HL-60 (cell line): ENCODE measurements at regions not wholly inside any gene's neighbourhood (a gene's known extent, or its start where the extent isn't known, plus 50 kb on each side); places are given as distances from the start of the nearest gene placed in this dataset.

Experiments
- POLR2AphosphoS5 ChIP-seq: IDR thresholded peaks from 2 replicates; pipeline ENCODE4 v1.6.1; 2012; ENCODE audit warnings: low read depth
- SPI1 ChIP-seq: IDR thresholded peaks from 2 replicates; pipeline ENCODE4 v1.6.1; 2012; ENCODE audit warnings: low read depth, mild to moderate bottlenecking, borderline replicate concordance
- TF ChIP-seq, protein P1 (sequence below): IDR thresholded peaks from one replicate; pipeline ENCODE4 v1.5.1; 2011; ENCODE audit warnings: low read length, control low read depth, inconsistent platforms; ENCODE audit not compliant: insufficient read depth

DNA sequence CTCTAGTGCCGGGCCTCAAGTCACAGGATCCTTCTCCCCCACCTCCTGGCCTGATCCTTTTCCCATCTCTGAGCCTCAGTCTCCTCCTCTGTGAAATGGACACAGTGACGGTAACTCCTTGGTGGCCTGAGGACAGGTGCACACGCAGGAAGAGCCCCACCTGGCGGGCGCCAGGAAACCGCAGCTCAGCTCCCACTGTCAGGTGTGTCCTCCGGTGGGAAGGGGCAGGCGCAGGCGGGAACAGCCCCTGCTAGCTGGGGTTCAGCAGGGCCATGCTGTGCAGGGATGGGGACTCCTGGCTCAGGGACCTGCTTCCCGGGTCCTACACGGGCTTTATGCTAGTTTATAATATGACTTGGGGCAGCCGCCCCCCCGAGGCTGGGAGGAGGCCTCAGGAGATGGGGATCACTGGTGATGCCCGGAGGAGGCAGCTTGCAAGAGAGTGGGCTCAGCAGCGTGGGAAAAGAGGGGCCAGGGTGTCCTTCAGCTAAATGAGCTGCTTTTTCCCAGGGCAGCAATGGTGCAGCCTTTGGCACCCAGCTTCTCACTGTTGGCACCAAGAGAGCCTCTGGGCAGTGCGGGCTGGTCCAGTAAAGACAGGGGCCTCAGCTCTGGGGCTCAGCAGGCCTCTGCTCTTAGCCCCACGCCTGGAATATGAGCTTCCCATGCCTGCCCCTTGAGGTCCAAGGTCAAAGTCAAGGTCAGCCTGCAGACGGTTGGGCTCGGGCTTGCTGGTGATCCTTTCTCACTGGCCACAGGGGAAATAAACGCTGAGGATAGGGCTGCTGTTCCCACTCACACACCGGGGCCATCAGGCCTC is 68.0 kb upstream of the FAM20C start:
- TF ChIP-seq, protein P1, sequence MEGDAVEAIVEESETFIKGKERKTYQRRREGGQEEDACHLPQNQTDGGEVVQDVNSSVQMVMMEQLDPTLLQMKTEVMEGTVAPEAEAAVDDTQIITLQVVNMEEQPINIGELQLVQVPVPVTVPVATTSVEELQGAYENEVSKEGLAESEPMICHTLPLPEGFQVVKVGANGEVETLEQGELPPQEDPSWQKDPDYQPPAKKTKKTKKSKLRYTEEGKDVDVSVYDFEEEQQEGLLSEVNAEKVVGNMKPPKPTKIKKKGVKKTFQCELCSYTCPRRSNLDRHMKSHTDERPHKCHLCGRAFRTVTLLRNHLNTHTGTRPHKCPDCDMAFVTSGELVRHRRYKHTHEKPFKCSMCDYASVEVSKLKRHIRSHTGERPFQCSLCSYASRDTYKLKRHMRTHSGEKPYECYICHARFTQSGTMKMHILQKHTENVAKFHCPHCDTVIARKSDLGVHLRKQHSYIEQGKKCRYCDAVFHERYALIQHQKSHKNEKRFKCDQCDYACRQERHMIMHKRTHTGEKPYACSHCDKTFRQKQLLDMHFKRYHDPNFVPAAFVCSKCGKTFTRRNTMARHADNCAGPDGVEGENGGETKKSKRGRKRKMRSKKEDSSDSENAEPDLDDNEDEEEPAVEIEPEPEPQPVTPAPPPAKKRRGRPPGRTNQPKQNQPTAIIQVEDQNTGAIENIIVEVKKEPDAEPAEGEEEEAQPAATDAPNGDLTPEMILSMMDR: no peak
- TF ChIP-seq SPI1 (no peak), POLR2AphosphoS5 (no peak)
